IMR-90 (cell line): ENCODE measurements at regions not wholly inside any gene's neighbourhood (a gene's known extent, or its start where the extent isn't known, plus 50 kb on each side); places are given as distances from the start of the nearest gene placed in this dataset.

Experiments used
- ATAC-seq: fragments of 200-7000 bp; cut with Tn5 transposase; 2 replicates; pipeline ENCODE4 v1.9.1; 2020; ENCODE audit warnings: low read depth, mild to moderate bottlenecking, moderate library complexity
- BruUV-seq: library from RNA; stranded (reverse); fragments of 400-500 nt; replicated peaks from 2 replicates; lab custom pipeline; 2021; lab: Mats Ljungman, UMichigan
- CTCF ChIA-PET: fragments of 300-600 bp; formaldehyde crosslinking; extraction: SDS; loops from one replicate; lab custom pipeline; 2021; ENCODE audit warnings: antibody characterized with exemption; lab: Yijun Ruan, JAX
- POLR2A ChIA-PET: fragments of 300-600 bp; sonication (Branson Sonifier 250); formaldehyde crosslinking; loops from one replicate; lab custom pipeline; 2022; ENCODE audit warnings: antibody characterized with exemption; ENCODE audit not compliant: unreplicated experiment; lab: Charles Lee
- DNase-seq: peaks from one replicate; pipeline ENCODE4 v3.0.0; 2013
- H2AFZ ChIP-seq: replicated peaks from 2 replicates; pipeline ENCODE3; 2013; ENCODE audit warnings: low read length, mild to moderate bottlenecking; ENCODE audit not compliant: poor library complexity
- H2AK5ac ChIP-seq: 2 replicates; pipeline ENCODE4 v1.6.1; 2013; ENCODE audit warnings: low read depth, low read length, inconsistent platforms
- H2AK9ac ChIP-seq: replicated peaks from 2 replicates; pipeline ENCODE3; 2013; ENCODE audit warnings: mild to moderate bottlenecking, low read depth, low read length, moderate library complexity; ENCODE audit not compliant: poor library complexity
- H2BK120ac ChIP-seq: 2 replicates; pipeline ENCODE4 v1.6.1; 2013; ENCODE audit warnings: low read depth, low read length, inconsistent platforms
- H2BK15ac ChIP-seq: 3 replicates; pipeline ENCODE4 v1.6.1; 2013; ENCODE audit warnings: low read depth, low read length, inconsistent platforms
- H2BK20ac ChIP-seq: 2 replicates; pipeline ENCODE4 v1.6.1; 2013; ENCODE audit warnings: low read depth, mild to moderate bottlenecking, inconsistent platforms, low read length, moderate library complexity
- H2BK5ac ChIP-seq: 2 replicates; pipeline ENCODE4 v1.6.1; 2013; ENCODE audit warnings: mild to moderate bottlenecking, low read depth, low read length, inconsistent platforms; ENCODE audit not compliant: poor library complexity, severe bottlenecking
- H3K14ac ChIP-seq: replicated peaks from 2 replicates; pipeline ENCODE4 v1.6.1; 2013; ENCODE audit warnings: low read depth, low read length, inconsistent platforms
- H3K18ac ChIP-seq: 2 replicates; pipeline ENCODE4 v1.6.1; 2013; ENCODE audit warnings: low read depth, low read length, control low read depth
- H3K23ac ChIP-seq: 2 replicates; pipeline ENCODE4 v1.6.1; 2013; ENCODE audit warnings: low read depth, low read length, inconsistent platforms
- H3K27ac ChIP-seq: 2 replicates; pipeline ENCODE4 v1.5.1; 2013; ENCODE audit warnings: mild to moderate bottlenecking, control low read depth, low read length; ENCODE audit not compliant: insufficient read depth
- H3K27me3 ChIP-seq: 2 replicates; pipeline ENCODE4 v1.6.1; 2013; ENCODE audit warnings: low read length; ENCODE audit not compliant: control insufficient read depth, insufficient read depth
- H3K36me3 ChIP-seq: 2 replicates; pipeline ENCODE4 v1.6.1; 2013; ENCODE audit warnings: low read length, mixed read lengths; ENCODE audit not compliant: control insufficient read depth, insufficient read depth
- H3K4ac ChIP-seq: 2 replicates; pipeline ENCODE4 v1.6.1; 2013; ENCODE audit warnings: low read depth, low read length, inconsistent platforms
- H3K4me1 ChIP-seq: 2 replicates; pipeline ENCODE4 v1.6.1; 2013; ENCODE audit warnings: low read length, mixed read lengths; ENCODE audit not compliant: control insufficient read depth, insufficient read depth
- H3K4me2 ChIP-seq: 2 replicates; pipeline ENCODE4 v1.6.1; 2013; ENCODE audit warnings: low read depth, mild to moderate bottlenecking, control low read depth, low read length, moderate library complexity
- H3K4me3 ChIP-seq: 2 replicates; pipeline ENCODE4 v1.5.1; 2013; ENCODE audit warnings: low read depth, mild to moderate bottlenecking, control low read depth, low read length, moderate library complexity; ENCODE audit not compliant: insufficient read depth
- H3K56ac ChIP-seq: 2 replicates; pipeline ENCODE4 v1.6.1; 2013; ENCODE audit warnings: low read length, inconsistent platforms; ENCODE audit not compliant: insufficient read depth; ENCODE audit errors: extremely low read depth
- H3K79me1 ChIP-seq, 2 experiments: 2 replicates each; pipeline ENCODE4 v1.6.1; 2013; ENCODE audit warnings: low read length in 2 of 2, inconsistent platforms in 1 of 2, low read depth in 1 of 2
- H3K9ac ChIP-seq: 2 replicates; pipeline ENCODE4 v1.6.1; 2013; ENCODE audit warnings: low read depth, low read length, control low read depth
- H3K9me1 ChIP-seq: 2 replicates; pipeline ENCODE4 v1.6.1; 2013; ENCODE audit warnings: low read length, inconsistent platforms; ENCODE audit not compliant: insufficient read depth
- H3K9me3 ChIP-seq: 2 replicates; pipeline ENCODE4 v1.6.1; 2013; ENCODE audit warnings: low read length; ENCODE audit not compliant: control insufficient read depth, insufficient read depth
- H4K20me1 ChIP-seq: 2 replicates; pipeline ENCODE4 v1.6.1; 2013; ENCODE audit warnings: low read length, inconsistent platforms; ENCODE audit not compliant: insufficient read depth
- H4K5ac ChIP-seq: 2 replicates; pipeline ENCODE4 v1.6.1; 2013; ENCODE audit warnings: mild to moderate bottlenecking, low read depth, low read length, control low read depth
- H4K8ac ChIP-seq, 2 experiments: 2 replicates each; pipeline ENCODE4 v1.6.1; 2013; ENCODE audit warnings: low read depth in 2 of 2, low read length in 2 of 2, control low read depth in 1 of 2, inconsistent platforms in 1 of 2
- H4K91ac ChIP-seq: 2 replicates; pipeline ENCODE4 v1.6.1; 2013; ENCODE audit warnings: low read depth, low read length, inconsistent platforms; ENCODE audit not compliant: insufficient read depth
- MAFK ChIP-seq: IDR thresholded peaks from 2 replicates; pipeline ENCODE4 v1.6.1; 2012; ENCODE audit warnings: low read depth, low read length, improper control_type of control experiment
- WGBS, 2 experiments: methylation state at CpG; one replicate each; pipeline versions ENCODE4 v1.1.5 to v1.1.7; 2013; ENCODE audit warnings: missing lambda C conversion rate in 2 of 2; ENCODE audit not compliant: insufficient read length in 1 of 2; ENCODE audit errors: extremely low coverage in 2 of 2; 5-methylcytosine and 5-hydroxymethylcytosine counted together
- dilution Hi-C: fragments of 300-500 bp; cut with HindIII; formaldehyde crosslinking; loops from one replicate; pipeline ENCODE4 v1.14.3; 2018; ENCODE audit warnings: low sequenced_read_pairs; ENCODE audit not compliant: unreplicated experiment
- in situ Hi-C: fragments of 300-500 bp; cut with MboI; formaldehyde crosslinking; loops from 3 replicates; pipeline ENCODE4 v1.14.3; 2019; ENCODE audit warnings: low sequenced_read_pairs, inconsistent platforms, mixed read lengths
- intact Hi-C: fragments of 100-400 bp; cut with micrococcal nuclease; formaldehyde crosslinking; loops from 2 replicates; pipeline ENCODE4 v1.10.0; 2022

- intact Hi-C loops: no loop called here
- Histone ChIP-seq H3K36me3 (no peaks in the 10 kb centered on the region), H2AK9ac (no peak overlapping the region), H3K18ac (no peak overlapping the region), H2BK15ac (no peak overlapping the region), H3K4me1 (no peaks in the 10 kb centered on the region), H3K14ac (no peak overlapping the region), H3K23ac (no peak overlapping the region), H3K9me3 (no peaks in the 10 kb centered on the region), H4K8ac (no peak overlapping the region), H2BK120ac (no peak overlapping the region), H3K9me1 (no peaks in the 10 kb centered on the region), H2BK5ac (no peak overlapping the region), H4K91ac (no peak overlapping the region), H4K20me1 (no peaks in the 10 kb centered on the region), H3K4me2 (no peak overlapping the region), H3K27ac (no peak overlapping the region), H2AFZ (no peak overlapping the region), H3K79me1 (no peaks in the 10 kb centered on the region), H2BK20ac (no peak overlapping the region), H3K9ac (no peak overlapping the region), H3K56ac (no peak overlapping the region), H4K5ac (no peak overlapping the region), H3K4ac (no peak overlapping the region), H2AK5ac (no peak overlapping the region), H3K4me3 (no peak overlapping the region), H3K27me3 (no peaks in the 10 kb centered on the region)
- ATAC-seq (no peak), DNase-seq (no peak)
- dilution Hi-C loops: no loop called here
- CTCF ChIA-PET: no interaction called here
- WGBS, 2 experiments: no CpG with 5 or more reads among the region's 7 CpGs
- no peak for TF ChIP-seq MAFK
- BruUV-seq: no TSS peak
- POLR2A ChIA-PET: no interaction called here
- in situ Hi-C loops: no loop called here
These were observed 1145.6 kb upstream of the WWC1 start for GRCh38 chr5:167145841-167146240.
